Liver (tissue), 3 donors: ENCODE measurements at regions not wholly inside any gene's neighbourhood (a gene's known extent, or its start where the extent isn't known, plus 50 kb on each side); places are given as distances from the start of the nearest gene placed in this dataset.

Source experiments
- GABPA ChIP-seq, 2 donors: IDR thresholded peaks in 1 of 2; conservative IDR thresholded peaks in 1 of 2; 2 replicates each; pipeline ENCODE4 v1.6.1; 2016; ENCODE audit warnings: antibody characterized with exemption in 2 of 2, mild to moderate bottlenecking in 1 of 2, moderate library complexity in 1 of 2
- TAF1 ChIP-seq: conservative IDR thresholded peaks from 2 replicates; pipeline ENCODE4 v1.6.1; 2016; ENCODE audit warnings: antibody characterized with exemption, mild to moderate bottlenecking
- YY1 ChIP-seq: IDR thresholded peaks from 2 replicates; pipeline ENCODE4 v1.6.1; 2016; ENCODE audit warnings: antibody characterized with exemption, mild to moderate bottlenecking
- TF ChIP-seq, protein P1 (sequence below): fragments of 150-350 bp; IDR thresholded peaks from 2 replicates; pipeline ENCODE4 v1.5.1; 2017; ENCODE audit warnings: improper control_type of control experiment, low read depth, low read length; ENCODE audit not compliant: missing input control
- donor health status: healthy.
- donor health status: healthy.

DNA sequence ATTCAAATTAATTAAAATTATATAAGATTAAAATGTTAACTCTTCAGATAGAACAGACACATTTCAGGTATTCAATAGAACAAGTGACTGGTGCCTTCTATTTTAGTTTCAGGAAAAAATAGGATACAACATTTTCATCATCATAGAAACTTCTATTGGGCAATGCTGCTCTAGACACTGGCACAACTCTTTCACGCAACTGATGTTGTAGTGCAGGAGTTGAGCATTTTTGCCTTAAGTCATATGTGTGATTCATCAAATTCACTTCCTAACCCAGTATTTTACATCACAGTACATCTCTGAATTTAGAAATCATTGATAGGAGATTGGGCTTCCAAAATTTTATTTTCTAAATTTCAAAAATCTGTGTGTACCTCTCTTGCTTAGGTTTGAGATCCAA lies 215.4 kb upstream of the DIO2 start:
- TF ChIP-seq GABPA (IDR thresholded peaks at IDR 0.05 in 1 of 2, conservative IDR thresholded peaks at IDR 0.05 in 1 of 2) (no peak), YY1 (no peak), TAF1 (no peak)
- TF ChIP-seq, protein P1, sequence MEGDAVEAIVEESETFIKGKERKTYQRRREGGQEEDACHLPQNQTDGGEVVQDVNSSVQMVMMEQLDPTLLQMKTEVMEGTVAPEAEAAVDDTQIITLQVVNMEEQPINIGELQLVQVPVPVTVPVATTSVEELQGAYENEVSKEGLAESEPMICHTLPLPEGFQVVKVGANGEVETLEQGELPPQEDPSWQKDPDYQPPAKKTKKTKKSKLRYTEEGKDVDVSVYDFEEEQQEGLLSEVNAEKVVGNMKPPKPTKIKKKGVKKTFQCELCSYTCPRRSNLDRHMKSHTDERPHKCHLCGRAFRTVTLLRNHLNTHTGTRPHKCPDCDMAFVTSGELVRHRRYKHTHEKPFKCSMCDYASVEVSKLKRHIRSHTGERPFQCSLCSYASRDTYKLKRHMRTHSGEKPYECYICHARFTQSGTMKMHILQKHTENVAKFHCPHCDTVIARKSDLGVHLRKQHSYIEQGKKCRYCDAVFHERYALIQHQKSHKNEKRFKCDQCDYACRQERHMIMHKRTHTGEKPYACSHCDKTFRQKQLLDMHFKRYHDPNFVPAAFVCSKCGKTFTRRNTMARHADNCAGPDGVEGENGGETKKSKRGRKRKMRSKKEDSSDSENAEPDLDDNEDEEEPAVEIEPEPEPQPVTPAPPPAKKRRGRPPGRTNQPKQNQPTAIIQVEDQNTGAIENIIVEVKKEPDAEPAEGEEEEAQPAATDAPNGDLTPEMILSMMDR = no peak
